GM23248 (cell line): ENCODE measurements at regions not wholly inside any gene's neighbourhood (a gene's known extent, or its start where the extent isn't known, plus 50 kb on each side); places are given as distances from the start of the nearest gene placed in this dataset.

ENCODE experiments used
- EZH2 ChIP-seq: fragments of 200-600 bp; sonication (generic); IDR thresholded peaks from 2 replicates; pipeline ENCODE4 v1.6.1; 2018; ENCODE audit warnings: antibody characterized with exemption, mild to moderate bottlenecking; ENCODE audit not compliant: insufficient read depth, poor library complexity, severe bottlenecking
- EZH2phosphoT487 ChIP-seq: fragments of 200-600 bp; sonication (generic); IDR thresholded peaks from 2 replicates; pipeline ENCODE4 v1.6.1; 2018; ENCODE audit warnings: antibody characterized with exemption, moderate library complexity, mild to moderate bottlenecking, low read depth; ENCODE audit not compliant: insufficient read depth

DNA sequence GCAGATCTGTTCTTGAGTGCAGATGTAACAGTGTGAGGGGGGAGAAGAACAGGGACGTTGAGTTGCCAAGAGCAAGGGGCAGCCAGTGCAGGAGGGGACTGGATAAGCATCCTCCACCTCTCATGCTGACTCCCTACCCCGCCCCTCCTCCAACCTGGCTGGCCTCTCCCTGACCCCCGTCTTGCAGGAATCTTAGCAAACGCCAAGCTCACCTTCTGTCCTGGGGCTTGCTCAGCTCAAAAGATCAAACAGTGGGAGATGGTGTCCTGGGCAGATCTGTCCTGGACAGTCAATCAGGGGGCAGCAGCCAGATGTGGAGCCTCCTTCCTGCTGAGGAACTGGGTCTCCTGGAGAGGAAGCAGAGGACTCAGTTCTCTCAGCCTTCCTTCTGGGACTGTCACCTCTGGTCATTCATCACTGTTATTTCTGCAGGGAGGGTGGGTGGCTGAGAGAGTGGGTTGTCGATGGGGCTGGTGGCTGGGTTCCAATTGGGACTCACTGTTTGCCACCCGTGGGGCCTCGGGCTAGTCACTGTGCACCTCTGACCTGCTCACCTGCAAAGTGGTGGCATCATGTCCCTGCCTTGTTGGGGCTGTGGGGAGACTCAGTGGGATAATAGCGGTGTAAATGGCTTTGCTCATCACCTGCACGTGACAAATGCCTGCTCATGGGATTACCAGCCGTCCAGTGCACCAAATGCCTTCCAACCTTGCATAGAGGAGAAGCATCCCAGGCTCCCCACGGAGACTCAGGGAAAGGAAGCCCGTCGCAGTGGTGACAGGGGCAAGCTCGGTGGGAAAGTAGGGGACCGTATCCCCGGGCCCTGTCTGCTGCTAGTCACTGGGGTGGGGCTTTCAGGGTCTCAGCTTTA is 154.4 kb downstream of the PTPRU start:
- TF ChIP-seq EZH2phosphoT487 (no peak), EZH2 (no peak)
